WI38 (cell line): ENCODE measurements at regions not wholly inside any gene's neighbourhood (a gene's known extent, or its start where the extent isn't known, plus 50 kb on each side); places are given as distances from the start of the nearest gene placed in this dataset.

Experiments used
- H3K4me3 ChIP-seq: 2 replicates; pipeline ENCODE4 v1.5.1; 2011; ENCODE audit warnings: low read depth, mild to moderate bottlenecking, control low read depth, low read length
- CTCF ChIP-seq: IDR thresholded peaks from 2 replicates; pipeline ENCODE4 v1.5.1; 2012; ENCODE audit warnings: low read depth, mild to moderate bottlenecking, control low read depth, low read length

GRCh38 chr15:98221144-98221543 is 260.6 kb downstream of the ARRDC4 start:
- TF ChIP-seq CTCF, result no peak
- no peak overlapping the region for H3K4me3 ChIP-seq

- TF ChIP-seq CTCF, result no peak
- H3K4me3 ChIP-seq, result no peak overlapping the region
These were observed 261.1 kb downstream of the ARRDC4 start for GRCh38 chr15:98221577-98221976.

GRCh38 chr15:98226149-98226548 is 265.6 kb downstream of the ARRDC4 start:
- TF ChIP-seq CTCF, result no peak
- no peak overlapping the region for H3K4me3 ChIP-seq

GRCh38 chr15:98226578-98226977 is 266.1 kb downstream of the ARRDC4 start:
- H3K4me3 ChIP-seq, result no peak overlapping the region
- no peak for TF ChIP-seq CTCF

- no peak overlapping the region for H3K4me3 ChIP-seq
- TF ChIP-seq CTCF, result no peak
These were observed 268.3 kb downstream of the ARRDC4 start for GRCh38 chr15:98228846-98229245.

GRCh38 chr15:98230975-98231374 is 270.5 kb downstream of the ARRDC4 start:
- no peak overlapping the region for H3K4me3 ChIP-seq
- TF ChIP-seq CTCF, result no peak

- no peak overlapping the region for H3K4me3 ChIP-seq
- no peak for TF ChIP-seq CTCF
These were observed 271.4 kb downstream of the ARRDC4 start for GRCh38 chr15:98231696-98232440.
